GM21529 (cell line): ENCODE measurements at regions not wholly inside any gene's neighbourhood (a gene's known extent, or its start where the extent isn't known, plus 50 kb on each side); places are given as distances from the start of the nearest gene placed in this dataset.
"Not testable (repeated sequence)": the region's sequence is repeated elsewhere in the genome, so short reads cannot be mapped to it uniquely, and the experiment has no call there.

Experiments
- ATAC-seq: cut with Tn5 transposase; IDR thresholded peaks from one replicate; pipeline ENCODE4 v1.9.1; 2021; ENCODE audit not compliant: unreplicated experiment

DNA sequence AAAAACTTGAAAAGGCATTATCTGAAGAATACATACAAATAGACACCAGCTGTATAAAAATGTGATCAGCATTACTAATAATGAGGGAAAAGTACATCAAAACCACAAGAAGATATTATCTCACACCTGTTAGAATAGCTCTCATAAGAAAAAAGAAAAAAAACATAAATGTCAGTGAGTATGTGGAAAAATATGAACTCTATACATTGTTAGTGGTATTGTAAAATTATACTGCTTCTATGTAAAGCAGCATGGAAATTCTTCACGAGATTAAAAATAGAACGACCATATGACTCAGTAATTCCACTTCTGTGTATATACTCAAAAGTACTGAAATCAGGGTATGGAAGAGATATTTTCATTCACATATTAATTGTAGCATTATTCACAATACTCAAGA lies 1146.4 kb downstream of the SLITRK5 start:
- no peak for ATAC-seq

DNA sequence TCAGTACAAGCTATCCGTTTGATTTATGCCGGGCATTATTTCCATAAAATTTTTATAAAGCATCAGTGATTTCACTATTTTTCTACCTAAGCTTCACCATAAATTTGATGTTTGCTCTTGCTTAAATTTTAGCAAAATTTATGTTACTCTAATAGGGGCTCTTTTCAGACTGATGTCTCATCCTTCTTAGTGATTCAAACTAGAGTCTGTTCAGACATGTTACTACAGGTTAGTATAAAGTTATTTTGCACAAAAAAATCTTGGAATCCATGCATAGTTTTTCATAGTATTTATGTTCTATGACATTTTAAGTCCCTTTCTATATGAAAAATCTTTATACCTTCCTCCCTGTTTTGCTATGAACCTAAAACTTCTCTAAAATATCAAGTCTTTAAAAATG lies 1151.9 kb downstream of the SLITRK5 start:
- ATAC-seq: no peak

DNA sequence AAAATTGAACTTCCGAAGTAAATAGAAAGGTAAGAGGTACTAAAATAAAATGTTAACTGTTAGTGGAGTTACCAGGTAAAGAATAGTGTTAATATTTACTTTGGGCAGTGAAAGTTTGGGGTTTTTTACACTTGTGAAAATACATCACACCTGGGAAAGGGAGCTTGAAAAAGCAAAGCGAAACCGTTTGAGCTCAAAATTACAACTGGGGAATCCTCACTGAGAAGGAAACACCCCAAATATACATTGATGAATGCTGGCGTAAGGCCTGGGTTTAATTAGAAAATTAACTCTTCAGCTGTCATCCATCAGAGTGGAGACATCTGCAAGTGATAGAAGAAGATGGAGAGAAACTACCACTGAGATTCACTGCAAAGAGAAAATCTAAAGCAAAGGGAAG lies 1153.0 kb downstream of the SLITRK5 start:
- no peak for ATAC-seq

DNA sequence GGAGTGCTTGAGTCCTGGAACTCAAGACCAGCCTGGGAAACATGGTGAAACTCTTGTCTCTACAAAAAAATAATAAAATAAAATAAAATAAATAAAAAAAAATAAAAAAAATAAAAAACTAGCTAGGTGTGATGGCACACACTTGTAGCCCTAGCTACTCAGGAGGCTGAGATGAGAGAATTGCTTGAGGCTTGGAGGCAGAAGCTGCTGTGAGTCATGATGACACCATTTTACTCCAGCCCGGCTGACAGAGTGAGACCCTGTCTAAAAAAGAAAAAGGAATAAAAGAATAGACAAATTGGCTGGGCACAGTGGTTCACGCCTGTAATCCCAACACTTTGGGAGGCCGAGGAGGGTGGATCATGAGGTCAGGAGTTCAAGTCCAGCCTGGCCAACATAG lies 1168.9 kb downstream of the SLITRK5 start:
- ATAC-seq: no peak

DNA sequence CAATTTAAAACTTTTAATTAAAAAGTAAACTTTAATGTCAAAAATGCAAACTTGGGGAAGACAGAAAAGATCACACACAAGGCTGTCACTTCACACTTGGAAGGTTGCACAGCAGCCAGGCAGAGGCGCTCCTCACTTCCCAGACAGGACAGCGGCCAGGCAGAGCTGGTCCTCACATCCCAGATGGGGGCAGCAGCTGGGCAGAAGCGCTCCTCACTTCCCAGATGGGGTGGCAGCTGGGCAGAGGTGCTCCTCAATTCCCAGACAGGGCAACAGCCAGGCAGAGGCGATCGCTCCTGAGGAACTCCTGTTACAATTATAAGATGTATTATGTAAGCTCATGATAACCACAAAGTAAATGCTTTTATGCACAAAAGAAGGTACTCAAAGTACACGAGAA lies 1181.1 kb downstream of the SLITRK5 start:
- ATAC-seq: not testable (repeated sequence)

DNA sequence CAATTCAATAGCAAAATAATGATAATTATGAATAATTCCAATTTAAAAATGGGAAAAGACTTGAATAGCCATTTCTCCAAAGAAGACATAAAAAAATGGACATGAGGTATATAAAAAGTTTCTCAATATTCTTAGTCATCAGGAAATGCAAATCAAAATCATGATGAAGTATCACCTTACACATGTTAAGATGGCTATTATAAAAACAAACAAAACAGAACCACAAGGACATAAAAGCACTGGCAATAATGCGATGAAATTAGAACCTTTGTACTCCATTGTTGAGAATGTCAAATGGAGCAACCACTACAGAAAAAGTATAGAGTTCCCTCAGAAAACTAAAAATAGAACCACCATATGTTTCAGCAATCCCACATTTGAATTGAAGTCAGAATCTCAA lies 1186.1 kb downstream of the SLITRK5 start:
- no peak for ATAC-seq

DNA sequence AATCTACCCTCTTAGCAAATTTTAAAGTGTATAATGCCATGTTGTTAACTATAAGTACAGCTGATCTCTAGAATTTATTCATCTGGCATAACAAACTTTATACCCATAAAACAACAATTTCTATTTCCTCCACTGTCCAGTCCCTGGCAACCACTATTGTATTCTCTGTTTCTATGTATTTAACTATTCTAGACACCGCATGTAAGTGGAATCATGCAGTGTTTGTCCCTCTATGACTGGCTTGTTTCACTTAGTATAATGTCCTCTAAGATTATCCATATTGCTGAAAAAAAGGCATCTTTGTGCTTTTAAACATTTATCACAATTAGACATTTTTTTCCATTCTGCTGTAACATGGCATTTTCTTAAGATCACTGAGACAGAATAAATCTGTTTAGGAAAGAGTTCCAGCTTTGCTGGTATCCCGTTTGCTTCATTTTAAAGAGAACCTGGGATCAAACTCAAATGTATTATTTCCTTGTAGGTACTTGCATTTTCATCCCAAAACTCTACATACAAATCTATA lies 1191.0 kb downstream of the SLITRK5 start:
- no peak for ATAC-seq

DNA sequence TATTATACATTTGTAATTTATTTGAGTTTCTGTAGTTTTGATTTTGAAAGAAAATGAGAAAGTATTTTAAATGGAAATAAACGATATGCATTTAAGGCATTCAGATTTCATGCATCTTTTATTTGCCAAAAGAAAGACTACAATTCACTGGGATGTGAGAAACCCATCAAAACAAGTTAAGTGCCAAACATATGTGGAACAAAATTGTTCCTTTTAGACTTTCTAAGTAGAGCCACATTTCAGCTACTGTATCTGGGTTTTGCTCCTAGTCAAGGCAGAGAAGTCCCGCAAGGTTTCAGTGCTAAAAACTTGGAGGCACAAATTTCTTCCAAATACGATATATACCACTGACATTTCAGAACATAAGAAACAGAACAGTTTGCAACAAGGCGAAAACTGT lies 1191.9 kb downstream of the SLITRK5 start:
- no peak for ATAC-seq

DNA sequence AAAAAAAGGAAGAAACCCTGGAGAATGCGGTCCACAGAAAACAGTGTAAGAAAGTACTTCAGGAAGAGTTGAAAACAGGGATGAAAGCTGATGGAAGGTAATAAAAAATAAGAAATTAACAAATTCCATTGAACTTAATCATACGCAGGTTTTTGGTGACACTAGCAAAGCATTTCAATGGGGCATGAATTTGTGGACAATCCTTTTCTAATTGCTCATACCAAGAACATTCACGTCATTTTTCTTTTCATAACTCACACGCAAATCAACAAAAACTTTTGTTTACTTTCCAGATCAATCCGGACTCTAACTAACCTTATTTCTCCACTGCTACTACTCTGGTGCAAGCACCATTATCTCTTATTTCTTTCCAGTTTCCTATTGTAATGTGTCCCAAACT lies 1195.0 kb downstream of the SLITRK5 start:
- ATAC-seq: no peak

DNA sequence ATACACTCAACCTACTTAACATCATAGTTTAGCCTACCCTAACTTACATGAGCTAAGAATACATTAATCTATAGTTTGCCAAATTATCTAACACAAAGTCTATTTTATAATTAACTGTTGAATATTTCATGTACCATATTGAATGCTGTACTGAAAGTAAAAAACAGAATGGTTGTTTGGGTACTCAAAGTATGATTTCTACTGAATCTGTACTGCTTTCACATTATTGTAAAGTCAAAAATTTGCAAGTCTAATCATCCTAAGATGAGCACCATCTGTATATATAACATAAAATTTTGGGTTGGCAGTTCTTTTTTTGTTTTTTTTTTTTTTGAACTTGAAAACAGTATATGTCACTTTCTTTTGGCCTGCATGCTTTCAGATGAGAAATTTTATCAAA lies 1212.6 kb downstream of the SLITRK5 start:
- ATAC-seq: no peak

DNA sequence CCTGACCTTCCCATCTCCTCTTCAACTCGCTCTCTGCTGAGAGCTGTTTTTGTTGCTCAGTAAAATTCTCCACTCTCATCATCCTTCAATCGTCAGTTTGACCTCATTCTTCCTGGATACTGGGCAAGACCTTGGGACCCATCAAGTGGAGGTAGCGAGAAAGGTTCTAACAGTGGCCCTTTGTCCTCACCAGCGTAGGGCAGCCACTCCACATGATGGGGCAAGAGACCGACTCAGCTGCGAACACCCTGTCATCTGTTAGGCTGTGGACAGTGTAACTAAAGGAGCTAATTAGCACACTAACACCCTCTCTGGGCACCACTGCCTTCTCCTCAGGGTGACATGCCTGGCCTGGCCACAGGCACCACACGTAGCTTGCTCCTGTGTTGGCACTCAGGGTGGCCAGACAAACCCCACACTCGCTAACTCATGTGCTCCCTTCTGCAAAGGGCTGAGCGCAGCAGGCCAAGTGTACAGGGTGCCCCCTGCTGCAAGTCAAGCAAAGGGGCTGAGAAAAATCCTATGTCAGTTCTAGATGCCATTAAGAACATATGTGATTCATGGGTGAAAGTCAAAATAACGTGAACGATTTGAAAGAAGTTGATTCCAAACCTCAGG lies 1216.0 kb downstream of the SLITRK5 start:
- ATAC-seq: no peak

DNA sequence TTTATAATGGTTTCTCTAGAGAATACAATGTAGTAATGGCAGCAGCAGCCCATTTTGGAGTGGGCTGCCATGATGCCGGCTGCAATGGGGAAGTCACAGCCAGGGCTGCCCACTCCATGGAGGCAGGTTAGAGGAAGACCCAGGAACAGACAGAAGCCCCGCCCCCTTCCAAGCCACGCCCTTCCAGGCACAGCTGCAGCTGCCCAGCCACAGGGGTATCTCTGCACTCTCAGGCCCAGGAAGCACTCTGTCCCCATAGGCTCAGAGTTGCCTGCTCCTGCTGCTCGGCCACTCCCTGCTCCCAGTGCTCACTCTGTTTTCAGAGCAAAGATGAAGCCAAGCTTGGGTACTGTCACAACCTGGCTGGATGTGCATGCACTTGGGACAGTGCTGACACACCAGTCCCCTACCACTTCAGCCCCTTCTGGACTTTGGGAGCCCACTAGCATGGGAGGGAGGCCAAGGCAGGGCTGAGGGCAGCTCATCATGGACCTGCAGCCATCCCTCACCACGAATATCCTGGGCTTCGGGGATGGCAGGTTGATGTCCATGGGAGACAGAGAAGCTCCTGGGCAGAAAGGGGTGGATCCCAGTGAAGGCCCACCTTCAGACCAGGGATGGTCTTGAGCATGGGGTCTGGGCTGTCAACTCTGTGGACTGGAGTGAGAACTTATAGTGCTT lies 1224.2 kb downstream of the SLITRK5 start:
- no peak for ATAC-seq

DNA sequence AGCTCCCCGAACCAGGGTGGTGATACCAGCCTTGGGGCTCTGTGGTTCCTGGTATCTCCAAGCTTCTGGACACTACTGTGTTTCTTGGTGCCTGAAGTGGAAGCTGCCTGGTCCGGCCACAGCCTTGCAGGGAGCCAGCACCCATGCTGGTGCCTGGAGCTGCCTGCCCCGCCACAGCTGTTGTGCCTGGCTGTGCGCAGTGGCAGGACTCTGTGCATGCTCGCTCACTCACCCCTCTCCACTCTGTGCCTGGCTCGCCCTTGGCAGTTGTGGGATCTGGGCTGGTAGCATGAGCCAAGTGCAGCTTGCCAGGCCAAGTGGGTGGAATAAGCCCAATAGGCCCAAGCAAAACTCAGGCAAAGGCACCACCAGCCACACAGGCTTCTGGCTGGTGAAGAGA lies 1225.3 kb downstream of the SLITRK5 start:
- ATAC-seq: no peak

DNA sequence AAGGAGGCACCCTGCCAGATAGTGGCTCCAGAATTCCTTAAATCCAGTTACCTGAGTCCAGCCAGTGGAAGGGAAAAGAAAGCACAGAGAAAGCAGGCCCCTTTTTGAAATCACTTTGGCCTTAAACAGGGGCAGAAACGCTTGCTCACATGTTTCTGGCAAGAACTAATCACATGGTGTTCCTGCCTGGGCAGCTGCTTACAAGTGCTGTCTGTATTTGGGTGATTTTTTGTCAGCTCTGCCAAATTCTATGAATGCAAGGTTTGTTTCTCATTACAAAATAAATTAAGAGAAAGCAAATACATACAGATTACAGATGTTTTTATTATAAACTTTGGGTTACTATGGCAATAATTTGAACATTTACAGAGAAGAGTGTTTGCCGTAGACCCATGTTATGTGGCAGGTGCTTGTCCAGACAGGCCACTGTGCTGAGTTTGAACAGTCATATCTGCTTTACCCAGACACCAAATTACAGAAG lies 1237.8 kb downstream of the SLITRK5 start:
- ATAC-seq: no peak

DNA sequence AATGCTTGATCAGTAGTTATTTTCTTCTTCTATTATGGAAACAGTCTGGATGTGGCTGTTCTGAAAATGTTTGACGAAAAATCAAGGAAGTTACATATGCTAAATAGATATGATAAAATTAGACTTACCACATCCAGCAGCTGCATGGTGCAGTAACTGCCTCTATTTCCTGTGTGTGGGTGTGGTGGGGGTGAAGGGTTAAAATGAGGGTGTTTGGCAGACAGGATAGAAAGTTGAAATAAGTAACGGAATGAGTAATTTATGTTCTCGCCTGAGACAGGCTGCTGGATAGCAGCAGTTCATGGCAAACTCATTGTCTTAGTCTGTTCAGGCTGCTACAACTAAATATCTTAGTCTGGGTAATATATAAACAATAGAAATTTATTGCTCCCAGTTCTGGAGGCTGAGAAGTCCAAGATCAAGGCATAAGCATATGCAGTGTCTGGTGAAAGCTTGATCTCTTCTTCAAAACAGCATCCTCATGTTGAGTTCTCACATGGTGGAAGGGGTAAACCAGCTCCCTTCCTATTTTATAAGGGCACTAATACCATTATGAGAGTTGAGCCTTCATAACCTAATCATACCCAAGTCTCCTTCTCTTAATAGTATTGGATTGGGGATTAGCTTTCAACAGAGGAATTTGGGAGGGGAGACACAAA lies 1248.9 kb downstream of the SLITRK5 start:
- ATAC-seq: no peak

DNA sequence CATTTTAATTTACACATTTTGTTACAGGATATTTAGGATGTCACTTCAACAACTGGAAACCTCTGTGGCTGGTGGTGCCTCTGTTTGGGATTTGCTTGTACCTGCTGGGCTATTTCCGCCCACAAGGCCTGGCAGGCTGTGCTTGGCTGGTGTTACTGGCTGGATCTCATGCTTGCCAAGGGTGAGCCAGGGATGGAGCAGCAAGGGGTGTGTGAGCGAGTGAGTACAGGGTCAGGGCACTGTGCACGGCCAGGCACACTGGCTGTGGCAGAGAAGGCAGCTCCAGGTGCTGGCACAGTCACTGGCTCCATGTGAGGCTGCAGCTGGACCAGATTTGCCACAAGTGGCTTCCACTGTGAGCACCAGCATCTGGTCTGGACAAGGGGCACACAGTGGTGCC lies 1254.8 kb downstream of the SLITRK5 start:
- ATAC-seq: no peak

DNA sequence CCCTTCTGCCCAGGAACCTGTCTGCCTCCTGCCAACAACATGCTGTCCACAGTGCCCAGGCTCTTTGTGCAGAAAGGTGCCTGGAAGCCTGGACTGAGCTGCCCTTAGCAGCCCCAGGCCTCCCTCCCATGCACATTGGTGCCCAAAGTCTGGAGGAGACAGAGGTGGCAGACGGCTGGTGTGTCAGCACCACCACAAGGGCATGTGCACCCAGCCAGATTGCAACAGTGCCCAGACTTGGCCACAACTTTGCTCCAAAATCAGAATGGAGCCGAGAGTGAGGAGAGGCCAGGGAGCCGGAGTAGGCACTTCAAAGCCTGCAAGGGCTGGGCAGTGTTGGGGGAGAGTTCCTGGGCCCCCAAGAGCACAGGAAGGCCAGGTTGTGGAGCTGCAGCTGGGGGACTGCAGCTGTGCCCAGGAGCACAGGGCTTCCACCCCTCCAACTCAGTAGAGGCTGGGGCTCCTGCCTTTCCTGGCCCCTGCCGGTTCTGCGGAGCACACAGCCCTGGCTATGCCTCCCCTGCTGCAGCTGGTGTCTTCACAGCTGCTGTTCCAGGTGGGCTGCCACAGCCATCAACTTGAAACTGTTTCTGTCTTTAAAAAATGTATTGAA lies 1255.8 kb downstream of the SLITRK5 start:
- ATAC-seq: no peak

DNA sequence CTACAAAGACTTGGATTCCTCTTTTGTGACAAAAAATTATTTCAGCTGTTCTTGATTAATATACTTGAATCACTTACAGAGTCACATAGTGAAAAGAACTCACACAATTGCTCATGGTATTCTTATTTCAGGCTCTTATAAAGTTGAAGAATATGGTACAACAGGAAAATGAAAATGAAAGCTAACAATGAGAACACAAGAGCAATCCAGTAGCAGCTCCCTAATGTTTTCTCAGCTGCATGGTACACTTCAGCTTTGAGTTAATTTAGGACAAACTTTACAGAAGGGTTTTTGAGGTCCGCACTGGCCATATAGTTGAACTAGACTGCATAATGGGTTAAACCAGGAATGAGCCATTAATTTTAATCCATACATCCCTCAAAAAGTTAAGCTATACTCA lies 1261.8 kb downstream of the SLITRK5 start:
- no peak for ATAC-seq

DNA sequence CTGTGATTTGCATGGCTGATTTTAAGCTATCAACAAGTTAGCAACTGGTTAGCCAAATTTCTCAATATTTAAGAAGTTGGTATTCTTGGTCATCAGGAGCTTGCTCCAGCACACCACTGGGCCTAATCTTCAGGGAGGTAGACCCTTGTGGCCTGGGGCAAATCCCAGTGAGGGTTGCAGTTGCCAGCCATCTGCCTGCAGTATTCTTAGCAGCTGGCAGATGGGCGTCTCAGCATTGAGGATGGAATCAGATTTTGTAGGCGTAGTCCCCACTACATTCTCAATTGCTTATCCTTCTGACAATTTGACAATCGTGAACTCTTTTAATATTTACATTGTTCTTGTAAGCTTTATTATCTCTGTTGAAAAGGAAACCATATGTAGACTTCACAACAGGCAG lies 1266.2 kb downstream of the SLITRK5 start:
- ATAC-seq: no peak

DNA sequence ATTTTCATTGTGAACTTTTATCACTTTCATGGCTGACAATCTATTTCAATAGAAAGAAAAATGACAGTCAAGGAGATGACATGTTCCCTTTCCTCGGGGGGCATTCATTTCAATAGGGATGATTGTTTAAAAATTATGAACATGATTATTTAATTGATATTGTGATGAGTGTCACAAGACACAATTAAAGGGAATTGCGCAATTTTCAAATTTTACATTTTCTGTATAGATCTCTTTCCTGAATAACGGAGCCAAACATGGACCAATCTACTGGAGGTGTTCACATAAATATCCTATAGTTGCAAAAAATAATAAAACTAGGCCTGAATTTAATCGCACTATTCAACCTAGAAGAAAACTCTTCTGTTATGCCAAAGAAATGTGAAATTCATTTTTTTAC lies 1274.6 kb downstream of the SLITRK5 start:
- ATAC-seq: no peak

DNA sequence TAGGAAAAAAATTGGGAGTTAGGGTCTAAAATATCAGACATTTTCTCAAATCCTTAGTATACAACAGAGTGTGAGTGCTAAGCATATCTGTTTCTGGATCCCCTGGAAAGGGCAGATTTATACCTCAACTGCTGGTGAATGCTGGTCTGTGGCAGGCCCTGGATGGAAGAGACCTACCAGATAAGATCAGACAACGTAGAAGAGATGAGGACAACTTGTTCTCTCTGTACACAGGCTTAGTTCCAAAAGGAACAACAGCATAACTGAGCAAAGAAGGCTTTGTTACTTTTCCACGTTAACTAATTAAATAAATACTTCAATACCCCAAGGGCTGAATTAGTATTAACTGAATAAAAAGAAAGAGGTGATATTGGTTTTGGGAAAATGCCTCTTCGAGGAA lies 1277.3 kb downstream of the SLITRK5 start:
- ATAC-seq: no peak

DNA sequence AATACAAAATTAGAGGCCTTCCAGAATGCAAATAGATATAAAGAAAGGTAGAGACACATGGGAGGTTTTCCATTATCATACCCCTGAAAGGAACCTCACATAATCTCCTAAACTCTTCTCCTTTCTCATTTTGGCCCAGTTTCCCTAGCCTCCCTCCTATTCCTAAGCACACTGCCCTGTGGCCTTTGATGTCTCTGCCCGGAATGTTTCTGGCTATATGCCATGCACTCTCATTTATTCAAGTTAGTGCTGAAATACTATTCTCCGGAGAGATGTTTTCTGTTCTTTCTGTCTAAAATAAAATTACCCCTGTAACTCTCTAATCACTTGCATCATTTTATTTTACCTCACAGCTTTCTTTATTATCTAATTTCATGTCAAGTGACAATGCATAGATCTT lies 1287.7 kb downstream of the SLITRK5 start:
- ATAC-seq: no peak
